UCSD-AML1 (cell line): ENCODE measurements at regions not wholly inside any gene's neighbourhood (a gene's known extent, or its start where the extent isn't known, plus 50 kb on each side); places are given as distances from the start of the nearest gene placed in this dataset.
"Not testable (repeated sequence)": the region's sequence is repeated elsewhere in the genome, so short reads cannot be mapped to it uniquely, and the experiment has no call there.

Experiments
- DNase-seq: peaks from one replicate; lab custom pipeline; 2025; ENCODE audit not compliant: unreplicated experiment; lab: John Stamatoyannopoulos, UW

GRCh38 chr7:114802632-114803031 is 119.3 kb upstream of the MDFIC start:
- no peak for DNase-seq

GRCh38 chr7:114806590-114807162 is 115.2 kb upstream of the MDFIC start:
- no peak for DNase-seq

- no peak for DNase-seq
Measured at GRCh38 chr7:114812570-114812969, 109.3 kb upstream of the MDFIC start.

GRCh38 chr7:114813624-114814023 is 108.3 kb upstream of the MDFIC start:
- DNase-seq, result no peak

GRCh38 chr7:114817036-114817435 is 104.9 kb upstream of the MDFIC start:
- not testable (repeated sequence) for DNase-seq

- no peak for DNase-seq
Measured at GRCh38 chr7:114818501-114818900, 103.4 kb upstream of the MDFIC start.

GRCh38 chr7:114819616-114820362 is 102.1 kb upstream of the MDFIC start:
- no peak for DNase-seq

- DNase-seq, result no peak
Measured at GRCh38 chr7:114821030-114821900, 100.6 kb upstream of the MDFIC start.

- no peak for DNase-seq
Measured at GRCh38 chr7:114822131-114822530, 99.8 kb upstream of the MDFIC start.

- no peak for DNase-seq
Measured at GRCh38 chr7:114822844-114823243, 99.0 kb upstream of the MDFIC start.

- no peak for DNase-seq
Measured at GRCh38 chr7:114823290-114823689, 98.6 kb upstream of the MDFIC start.

GRCh38 chr7:114825423-114825951 is 96.4 kb upstream of the MDFIC start:
- DNase-seq, result no peak

- no peak for DNase-seq
Measured at GRCh38 chr7:114830952-114831351, 90.9 kb upstream of the MDFIC start.

GRCh38 chr7:114832906-114833595 is 88.8 kb upstream of the MDFIC start:
- no peak for DNase-seq

GRCh38 chr7:114835303-114835702 is 86.6 kb upstream of the MDFIC start:
- no peak for DNase-seq

- no peak for DNase-seq
Measured at GRCh38 chr7:114835861-114836260, 86.0 kb upstream of the MDFIC start.

GRCh38 chr7:114842551-114843065 is 79.3 kb upstream of the MDFIC start:
- no peak for DNase-seq

- DNase-seq, result no peak
Measured at GRCh38 chr7:114843102-114843501, 78.8 kb upstream of the MDFIC start.

GRCh38 chr7:114851406-114852061 is 70.4 kb upstream of the MDFIC start:
- no peak for DNase-seq

GRCh38 chr7:114852293-114852692 is 69.6 kb upstream of the MDFIC start:
- DNase-seq, result no peak
